MM.1S (cell line): ENCODE measurements at regions not wholly inside any gene's neighbourhood (a gene's known extent, or its start where the extent isn't known, plus 50 kb on each side); places are given as distances from the start of the nearest gene placed in this dataset.

Source experiments
- DNase-seq: peaks from one replicate; pipeline ENCODE4 v3.0.0-alpha.2; 2015
- H2AFZ ChIP-seq: fragments of 300-600 bp; sonication (generic); 2 replicates; pipeline ENCODE4 v1.6.0; 2016; ENCODE audit warnings: antibody characterized with exemption, low read length
- H3F3A ChIP-seq: fragments of 300-600 bp; sonication (generic); 2 replicates; pipeline ENCODE4 v1.6.1; 2016; ENCODE audit warnings: mild to moderate bottlenecking, antibody characterized with exemption, low read length, moderate library complexity, mixed read lengths; ENCODE audit not compliant: insufficient read depth
- H3K27ac ChIP-seq: fragments of 300-600 bp; sonication (generic); 2 replicates; pipeline ENCODE4 v1.5.1; 2016; ENCODE audit warnings: mild to moderate bottlenecking, low read length
- H3K27me3 ChIP-seq: fragments of 300-600 bp; sonication (generic); replicated peaks from 2 replicates; pipeline ENCODE4 v1.6.0; 2016; ENCODE audit warnings: low read length; ENCODE audit not compliant: insufficient read depth
- H3K36me3 ChIP-seq: fragments of 300-600 bp; sonication (generic); replicated peaks from 2 replicates; pipeline ENCODE4 v1.6.1; 2016; ENCODE audit warnings: mild to moderate bottlenecking, low read length, mixed read lengths; ENCODE audit not compliant: insufficient read depth
- H3K4me1 ChIP-seq: fragments of 300-600 bp; sonication (generic); 2 replicates; pipeline ENCODE4 v1.6.1; 2016; ENCODE audit warnings: low read length, mixed read lengths
- H3K4me2 ChIP-seq: fragments of 300-600 bp; sonication (generic); 2 replicates; pipeline ENCODE4 v1.6.0; 2016; ENCODE audit warnings: low read depth, low read length
- H3K4me3 ChIP-seq: fragments of 300-600 bp; sonication (generic); 2 replicates; pipeline ENCODE4 v1.5.1; 2016; ENCODE audit warnings: low read length, mixed read lengths
- H3K79me2 ChIP-seq: fragments of 300-600 bp; sonication (generic); 2 replicates; pipeline ENCODE4 v1.6.1; 2016; ENCODE audit warnings: mixed run types, low read length, mixed read lengths
- H3K9ac ChIP-seq: fragments of 300-600 bp; sonication (generic); 2 replicates; pipeline ENCODE4 v1.6.1; 2016; ENCODE audit warnings: low read length, mixed read lengths
- H3K9me2 ChIP-seq: fragments of 300-600 bp; sonication (generic); replicated peaks from 2 replicates; pipeline ENCODE4 v1.6.1; 2016; ENCODE audit warnings: mild to moderate bottlenecking, low read length, mixed read lengths; ENCODE audit not compliant: insufficient read depth
- H3K9me3 ChIP-seq: fragments of 300-600 bp; sonication (generic); replicated peaks from 2 replicates; pipeline ENCODE4 v1.6.1; 2016; ENCODE audit warnings: mild to moderate bottlenecking, low read length, mixed read lengths; ENCODE audit not compliant: insufficient read depth
- H4K20me1 ChIP-seq: fragments of 300-600 bp; sonication (generic); 2 replicates; pipeline ENCODE4 v1.6.1; 2016; ENCODE audit warnings: mild to moderate bottlenecking, low read length, moderate library complexity, mixed read lengths; ENCODE audit not compliant: insufficient read depth
- CTCF ChIP-seq: fragments of 300-600 bp; sonication (generic); IDR thresholded peaks from 2 replicates; pipeline ENCODE4 v1.5.1; 2016; ENCODE audit warnings: antibody characterized with exemption, low read length, mixed read lengths
- EZH2 ChIP-seq: fragments of 300-600 bp; sonication (generic); optimal IDR thresholded peaks from 2 replicates; pipeline ENCODE3; 2017; ENCODE audit warnings: low read depth, mild to moderate bottlenecking, antibody characterized with exemption, low read length, mixed read lengths
- EZH2phosphoT487 ChIP-seq: fragments of 300-600 bp; sonication (generic); IDR thresholded peaks from 2 replicates; pipeline ENCODE4 v1.6.1; 2018; ENCODE audit warnings: antibody characterized with exemption, low read length

GRCh38 chr2:217220228-217221013, 360.6 kb upstream of the TNP1 start:
- DNase-seq = no peak
- Histone ChIP-seq H3K27me3 (peaks cover 75% of the 10 kb centered on the region), H3K36me3 (no peaks in the 10 kb centered on the region), H4K20me1 (peaks cover 5% of the 10 kb centered on the region; the same call in 1 of the 2 replicates), H3K4me2 (no peak overlapping the region), H3K4me1 (peaks cover 35% of the 10 kb centered on the region), H3K9me2 (no peaks in the 10 kb centered on the region), H3K79me2 (no peaks in the 10 kb centered on the region), H3K9me3 (no peaks in the 10 kb centered on the region), H2AFZ (no peak overlapping the region), H3K4me3 (no peak overlapping the region), H3K9ac (no peak overlapping the region), H3F3A (peaks cover 25% of the 10 kb centered on the region; the same call in 1 of the 2 replicates), H3K27ac (no peak overlapping the region)
- TF ChIP-seq EZH2 (no peak), CTCF (no peak), EZH2phosphoT487 (no peak)

GRCh38 chr2:217219164-217219520, 359.3 kb upstream of the TNP1 start:
- peaks cover 25% of the 10 kb centered on the region; the same call in 1 of the 2 replicates for H3F3A ChIP-seq
- peaks cover 5% of the 10 kb centered on the region; the same call in 1 of the 2 replicates for H4K20me1 ChIP-seq
- peaks cover 62% of the 10 kb centered on the region for H3K27me3 ChIP-seq
- no peaks in the 10 kb centered on the region for H3K79me2 ChIP-seq
- no peak overlapping the region for H3K4me2 ChIP-seq
- no peak overlapping the region for H3K27ac ChIP-seq
- H2AFZ ChIP-seq = no peak overlapping the region
- TF ChIP-seq EZH2phosphoT487 (no peak), CTCF (no peak), EZH2 (no peak)
- H3K9me3 ChIP-seq = no peaks in the 10 kb centered on the region
- no peak overlapping the region for H3K4me3 ChIP-seq
- no peaks in the 10 kb centered on the region for H3K9me2 ChIP-seq
- no peak overlapping the region for H3K9ac ChIP-seq
- no peaks in the 10 kb centered on the region for H3K36me3 ChIP-seq
- H3K4me1 ChIP-seq = peaks cover 35% of the 10 kb centered on the region
- no peak for DNase-seq

GRCh38 chr2:217218269-217219163, 358.7 kb upstream of the TNP1 start:
- Histone ChIP-seq H2AFZ (no peak overlapping the region), H3F3A (peaks cover 21% of the 10 kb centered on the region; the same call in 1 of the 2 replicates), H3K9me3 (no peaks in the 10 kb centered on the region; the same call in 1 of the 2 replicates), H3K4me2 (no peak overlapping the region), H3K4me1 (peaks cover 30% of the 10 kb centered on the region), H3K9ac (no peak overlapping the region), H3K27ac (peak overlapping the region; percentile 19; the same call in 1 of the 2 replicates), H4K20me1 (peaks cover 5% of the 10 kb centered on the region; the same call in 1 of the 2 replicates), H3K79me2 (no peaks in the 10 kb centered on the region), H3K9me2 (no peaks in the 10 kb centered on the region), H3K36me3 (no peaks in the 10 kb centered on the region), H3K4me3 (no peak overlapping the region), H3K27me3 (peaks cover 56% of the 10 kb centered on the region)
- TF ChIP-seq EZH2 = no peak
- TF ChIP-seq CTCF = no peak
- no peak for TF ChIP-seq EZH2phosphoT487
- DNase-seq = peak; percentile 58
